ENCODE measurements at regions not wholly inside any gene's neighbourhood (a gene's known extent, or its start where the extent isn't known, plus 50 kb on each side); places are given as distances from the start of the nearest gene placed in this dataset.

DNA sequence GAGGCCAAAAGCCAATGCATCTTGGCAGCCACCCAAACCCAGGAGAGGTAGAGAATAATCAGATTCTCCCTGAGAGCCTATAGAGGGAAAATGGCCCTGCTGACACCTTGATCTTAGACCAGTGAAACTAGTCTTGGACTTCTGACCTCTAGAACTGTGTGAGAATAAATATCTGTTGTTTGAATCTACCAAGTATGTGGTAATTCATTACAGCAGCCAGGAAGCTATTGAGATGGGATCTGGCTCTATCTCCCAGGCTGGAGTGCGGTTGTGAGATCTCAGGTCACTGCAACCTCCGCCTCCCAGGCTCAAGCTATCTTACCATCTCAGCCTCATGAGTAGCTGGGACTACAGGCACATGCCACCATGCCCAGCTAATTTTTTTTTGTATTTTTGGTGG lies 567.2 kb downstream of the MBD2 start:
- no peaks in the 10 kb centered on the region for H3K36me3 ChIP-seq (ENCODE audit: low read depth)
- H3K4me1 ChIP-seq (ENCODE audit: insufficient read depth, poor library complexity, severe bottlenecking) = no peaks in the 10 kb centered on the region
- H3K4me3 ChIP-seq (ENCODE audit: severe bottlenecking) = no peak overlapping the region
- H3K27ac ChIP-seq (ENCODE audit: poor library complexity, severe bottlenecking) = no peak overlapping the region
- H3K9me3 ChIP-seq (ENCODE audit: severe bottlenecking) = no peaks in the 10 kb centered on the region
- no peak for DNase-seq (ENCODE audit: low spot score)
- H3K27me3 ChIP-seq (ENCODE audit: insufficient read depth, poor library complexity, severe bottlenecking) = no peaks in the 10 kb centered on the region
- ATAC-seq (ENCODE audit: low read depth) = no peak
- TF ChIP-seq, protein P1, sequence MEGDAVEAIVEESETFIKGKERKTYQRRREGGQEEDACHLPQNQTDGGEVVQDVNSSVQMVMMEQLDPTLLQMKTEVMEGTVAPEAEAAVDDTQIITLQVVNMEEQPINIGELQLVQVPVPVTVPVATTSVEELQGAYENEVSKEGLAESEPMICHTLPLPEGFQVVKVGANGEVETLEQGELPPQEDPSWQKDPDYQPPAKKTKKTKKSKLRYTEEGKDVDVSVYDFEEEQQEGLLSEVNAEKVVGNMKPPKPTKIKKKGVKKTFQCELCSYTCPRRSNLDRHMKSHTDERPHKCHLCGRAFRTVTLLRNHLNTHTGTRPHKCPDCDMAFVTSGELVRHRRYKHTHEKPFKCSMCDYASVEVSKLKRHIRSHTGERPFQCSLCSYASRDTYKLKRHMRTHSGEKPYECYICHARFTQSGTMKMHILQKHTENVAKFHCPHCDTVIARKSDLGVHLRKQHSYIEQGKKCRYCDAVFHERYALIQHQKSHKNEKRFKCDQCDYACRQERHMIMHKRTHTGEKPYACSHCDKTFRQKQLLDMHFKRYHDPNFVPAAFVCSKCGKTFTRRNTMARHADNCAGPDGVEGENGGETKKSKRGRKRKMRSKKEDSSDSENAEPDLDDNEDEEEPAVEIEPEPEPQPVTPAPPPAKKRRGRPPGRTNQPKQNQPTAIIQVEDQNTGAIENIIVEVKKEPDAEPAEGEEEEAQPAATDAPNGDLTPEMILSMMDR (IDR thresholded peaks at IDR 0.05; ENCODE audit: poor library complexity, severe bottlenecking) = no peak

DNA sequence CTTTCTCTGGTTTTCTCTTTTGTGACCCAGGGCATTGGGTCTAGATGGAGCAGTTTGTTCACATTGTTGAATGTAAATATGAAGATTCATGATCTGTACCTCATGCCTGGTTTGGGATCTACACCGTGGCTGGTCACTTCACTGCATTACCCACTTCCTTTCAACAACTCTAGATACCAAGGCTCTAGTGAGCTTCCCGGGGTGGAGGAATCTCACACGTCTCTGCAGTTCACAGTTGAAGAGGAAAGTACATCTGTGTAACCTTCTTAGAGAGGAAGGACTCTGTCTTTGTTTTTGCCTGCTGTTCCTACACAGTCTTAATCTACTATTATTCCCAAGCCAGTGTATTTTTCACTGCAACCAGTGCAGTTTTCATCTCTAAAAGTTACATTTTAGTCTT lies 574.8 kb downstream of the MBD2 start:
- no peak for DNase-seq (ENCODE audit: low spot score)
- H3K36me3 ChIP-seq (ENCODE audit: low read depth) = no peaks in the 10 kb centered on the region
- H3K4me3 ChIP-seq (ENCODE audit: severe bottlenecking) = no peak overlapping the region
- no peaks in the 10 kb centered on the region for H3K9me3 ChIP-seq (ENCODE audit: severe bottlenecking)
- H3K27me3 ChIP-seq (ENCODE audit: insufficient read depth, poor library complexity, severe bottlenecking) = no peaks in the 10 kb centered on the region
- H3K27ac ChIP-seq (ENCODE audit: poor library complexity, severe bottlenecking) = no peak overlapping the region
- no peak for ATAC-seq (ENCODE audit: low read depth)
- no peaks in the 10 kb centered on the region for H3K4me1 ChIP-seq (ENCODE audit: insufficient read depth, poor library complexity, severe bottlenecking)
- TF ChIP-seq, protein P1 (IDR thresholded peaks at IDR 0.05; ENCODE audit: poor library complexity, severe bottlenecking) = no peak

DNA sequence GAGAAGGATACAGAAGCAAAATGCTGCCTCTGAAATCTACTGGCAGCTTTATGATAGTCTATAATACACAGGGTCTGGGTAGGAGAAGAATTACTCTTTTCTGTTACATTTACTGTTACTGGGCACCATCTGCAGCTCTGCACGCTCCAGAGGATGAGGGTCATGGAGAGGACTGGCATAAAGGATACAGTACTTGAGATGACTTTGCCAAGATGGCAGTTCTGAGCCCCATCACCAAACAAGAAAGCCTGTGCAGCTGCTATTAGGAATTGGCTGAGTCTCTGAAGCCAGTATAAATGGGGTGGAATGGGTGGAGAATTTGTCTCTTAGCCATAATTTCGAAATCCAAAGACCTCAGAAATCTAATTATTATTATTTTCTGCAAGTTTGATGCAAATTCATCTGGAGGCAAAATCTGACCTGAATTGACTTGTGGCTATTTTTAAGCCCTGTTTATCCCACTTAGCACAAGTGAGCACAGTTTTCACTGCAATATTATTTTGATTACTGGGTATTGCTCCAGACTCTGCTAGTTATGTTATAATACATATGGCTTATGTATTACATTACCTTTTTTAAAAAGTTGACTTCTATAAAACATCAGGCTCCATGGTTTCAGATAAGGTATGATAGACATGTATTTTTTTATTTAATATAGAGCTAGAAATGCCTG lies 579.5 kb downstream of the MBD2 start:
- TF ChIP-seq, protein P1 (IDR thresholded peaks at IDR 0.05; ENCODE audit: poor library complexity, severe bottlenecking) = no peak
- no peak overlapping the region for H3K27ac ChIP-seq (ENCODE audit: poor library complexity, severe bottlenecking)
- H3K36me3 ChIP-seq (ENCODE audit: low read depth) = no peaks in the 10 kb centered on the region
- DNase-seq (ENCODE audit: low spot score) (no peak), ATAC-seq (ENCODE audit: low read depth) (no peak)
- no peak overlapping the region for H3K4me3 ChIP-seq (ENCODE audit: severe bottlenecking)
- no peaks in the 10 kb centered on the region for H3K4me1 ChIP-seq (ENCODE audit: insufficient read depth, poor library complexity, severe bottlenecking)
- no peaks in the 10 kb centered on the region for H3K9me3 ChIP-seq (ENCODE audit: severe bottlenecking)
- no peaks in the 10 kb centered on the region for H3K27me3 ChIP-seq (ENCODE audit: insufficient read depth, poor library complexity, severe bottlenecking)

DNA sequence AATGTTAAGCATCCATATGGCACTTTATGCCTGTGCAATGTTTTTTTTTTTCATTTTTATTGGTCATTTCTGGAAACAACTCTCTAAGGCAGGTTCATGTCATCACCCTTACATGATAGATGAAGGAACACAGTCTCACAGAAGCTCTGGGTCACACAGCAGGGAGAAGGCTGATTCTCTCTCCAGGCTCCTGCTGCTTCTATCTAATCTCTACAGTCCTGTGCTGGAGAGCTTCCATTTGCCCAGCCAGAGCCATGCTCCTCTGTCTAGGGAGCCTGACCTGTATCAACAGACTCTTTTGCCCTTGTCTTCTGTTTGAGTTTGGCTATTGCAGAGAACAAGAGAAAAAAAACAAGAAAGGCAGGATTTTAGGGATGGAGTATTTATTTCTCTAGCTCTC lies 584.8 kb downstream of the MBD2 start:
- H3K27me3 ChIP-seq (ENCODE audit: insufficient read depth, poor library complexity, severe bottlenecking) = no peaks in the 10 kb centered on the region
- no peaks in the 10 kb centered on the region for H3K4me1 ChIP-seq (ENCODE audit: insufficient read depth, poor library complexity, severe bottlenecking)
- TF ChIP-seq, protein P1 (IDR thresholded peaks at IDR 0.05; ENCODE audit: poor library complexity, severe bottlenecking) = no peak
- DNase-seq (ENCODE audit: low spot score) = no peak
- no peak overlapping the region for H3K4me3 ChIP-seq (ENCODE audit: severe bottlenecking)
- H3K36me3 ChIP-seq (ENCODE audit: low read depth) = no peaks in the 10 kb centered on the region
- ATAC-seq (ENCODE audit: low read depth) = no peak
- H3K27ac ChIP-seq (ENCODE audit: poor library complexity, severe bottlenecking) = no peak overlapping the region
- H3K9me3 ChIP-seq (ENCODE audit: severe bottlenecking) = no peaks in the 10 kb centered on the region

DNA sequence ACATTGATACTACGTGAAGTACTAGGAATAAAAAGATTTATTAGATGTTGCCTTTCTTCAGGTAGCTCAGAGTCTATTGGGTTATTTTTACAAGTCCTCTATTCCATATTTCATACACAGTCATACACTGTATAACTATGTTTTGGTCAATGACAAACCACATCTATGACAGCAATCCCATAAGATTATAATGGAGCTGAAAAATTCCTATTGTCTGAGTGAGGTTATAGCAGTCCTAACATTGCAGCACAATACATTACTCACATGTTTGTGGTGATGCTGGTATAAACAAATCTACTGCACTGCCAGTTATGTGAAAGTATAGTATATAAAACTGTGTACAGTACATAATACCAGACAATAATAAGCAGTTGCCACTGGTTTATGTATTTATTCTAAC lies 595.1 kb downstream of the MBD2 start:
- Histone ChIP-seq H3K36me3 (ENCODE audit: low read depth) (no peaks in the 10 kb centered on the region), H3K4me3 (ENCODE audit: severe bottlenecking) (no peak overlapping the region), H3K27me3 (ENCODE audit: insufficient read depth, poor library complexity, severe bottlenecking) (no peaks in the 10 kb centered on the region), H3K9me3 (ENCODE audit: severe bottlenecking) (no peaks in the 10 kb centered on the region), H3K4me1 (ENCODE audit: insufficient read depth, poor library complexity, severe bottlenecking) (no peaks in the 10 kb centered on the region), H3K27ac (ENCODE audit: poor library complexity, severe bottlenecking) (no peak overlapping the region)
- TF ChIP-seq, protein P1 (IDR thresholded peaks at IDR 0.05; ENCODE audit: poor library complexity, severe bottlenecking) = no peak
- DNase-seq (ENCODE audit: low spot score) (no peak), ATAC-seq (ENCODE audit: low read depth) (no peak)
